ENCODE measurements at regions not wholly inside any gene's neighbourhood (a gene's known extent, or its start where the extent isn't known, plus 50 kb on each side); places are given as distances from the start of the nearest gene placed in this dataset.
"Not testable (repeated sequence)": the region's sequence is repeated elsewhere in the genome, so short reads cannot be mapped to it uniquely, and the experiment has no call there.

DNA sequence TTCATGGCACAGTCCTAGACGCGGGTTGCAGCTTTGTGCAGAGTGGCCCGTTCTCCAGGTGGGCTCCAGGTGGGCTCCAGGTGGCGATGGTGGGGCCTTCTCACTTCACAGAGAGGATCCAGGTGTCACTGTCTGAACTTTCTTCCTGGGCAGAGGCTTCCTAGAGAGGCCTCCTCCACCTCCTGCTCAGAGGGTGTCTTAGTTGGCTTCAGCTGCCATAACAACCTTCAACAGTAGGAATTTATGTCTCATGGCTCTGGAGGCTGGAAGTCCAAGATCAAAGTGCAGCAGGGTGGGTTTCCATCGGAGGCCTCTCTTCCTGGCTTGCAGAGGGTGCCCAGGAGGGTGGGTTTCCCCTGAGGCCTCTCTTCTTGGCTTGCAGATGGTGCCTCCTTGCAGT, 125.1 kb downstream of the GLRX3 start:
- DNase-seq: no peak

DNA sequence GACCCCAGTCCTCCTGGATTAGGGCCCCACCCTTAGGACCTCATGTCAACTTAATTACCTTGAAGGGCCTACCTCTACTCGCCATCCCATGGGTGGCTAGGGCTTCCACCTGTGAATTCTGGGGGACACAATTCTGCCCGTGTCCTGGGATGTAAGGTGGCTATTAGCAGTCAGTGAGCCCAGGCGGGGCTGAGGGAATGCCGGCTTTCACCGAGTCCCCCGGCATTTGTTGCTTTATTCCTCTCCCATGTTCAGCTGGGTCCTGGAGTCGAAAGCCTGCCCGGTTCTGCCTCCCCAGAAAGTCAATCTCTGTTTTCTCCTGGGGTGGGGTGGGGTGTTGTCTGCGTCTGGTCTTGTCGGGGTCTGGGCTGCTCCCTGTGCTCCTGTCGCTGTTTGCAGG, 125.6 kb downstream of the GLRX3 start:
- DNase-seq: no peak

DNA sequence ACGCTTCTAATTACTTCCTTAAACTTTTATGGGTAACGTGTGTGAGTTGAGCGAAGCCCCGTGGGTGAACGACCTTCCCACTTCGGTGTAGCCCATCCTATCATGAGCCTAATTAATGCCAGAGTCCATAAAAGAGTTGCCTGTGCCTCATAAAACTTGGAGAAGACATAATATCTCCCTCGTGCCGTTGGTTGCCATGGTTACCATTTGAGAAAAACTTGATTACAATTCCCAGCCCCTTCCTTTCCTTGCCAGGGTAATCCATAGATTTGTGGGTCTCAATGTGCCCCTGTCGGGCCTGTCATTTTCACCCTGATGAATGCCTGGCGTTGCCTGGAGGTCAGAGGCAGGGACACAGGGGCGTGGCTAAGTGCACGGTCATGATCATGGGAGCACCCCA, 127.1 kb downstream of the GLRX3 start:
- no peak for DNase-seq

DNA sequence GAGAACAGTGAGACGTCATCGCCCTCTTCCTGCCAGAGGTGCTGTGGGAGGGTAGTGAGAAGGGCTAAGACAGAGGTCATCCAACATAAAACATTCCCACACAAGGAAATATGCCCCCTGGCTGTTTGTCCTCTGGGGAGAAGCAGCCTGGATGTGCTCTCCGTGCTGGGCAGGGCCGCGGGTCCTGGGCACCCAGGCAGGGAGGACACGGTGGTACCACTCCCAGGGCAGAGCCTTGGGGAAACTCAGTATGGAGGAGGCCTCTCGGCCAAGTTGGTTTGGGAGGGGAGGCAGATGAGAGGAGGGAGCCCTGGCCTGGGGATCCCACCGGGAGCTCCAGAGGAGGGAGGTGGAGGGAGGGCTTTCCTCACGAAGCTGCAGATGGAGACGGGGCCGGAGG, 129.4 kb downstream of the GLRX3 start:
- no peak for DNase-seq

DNA sequence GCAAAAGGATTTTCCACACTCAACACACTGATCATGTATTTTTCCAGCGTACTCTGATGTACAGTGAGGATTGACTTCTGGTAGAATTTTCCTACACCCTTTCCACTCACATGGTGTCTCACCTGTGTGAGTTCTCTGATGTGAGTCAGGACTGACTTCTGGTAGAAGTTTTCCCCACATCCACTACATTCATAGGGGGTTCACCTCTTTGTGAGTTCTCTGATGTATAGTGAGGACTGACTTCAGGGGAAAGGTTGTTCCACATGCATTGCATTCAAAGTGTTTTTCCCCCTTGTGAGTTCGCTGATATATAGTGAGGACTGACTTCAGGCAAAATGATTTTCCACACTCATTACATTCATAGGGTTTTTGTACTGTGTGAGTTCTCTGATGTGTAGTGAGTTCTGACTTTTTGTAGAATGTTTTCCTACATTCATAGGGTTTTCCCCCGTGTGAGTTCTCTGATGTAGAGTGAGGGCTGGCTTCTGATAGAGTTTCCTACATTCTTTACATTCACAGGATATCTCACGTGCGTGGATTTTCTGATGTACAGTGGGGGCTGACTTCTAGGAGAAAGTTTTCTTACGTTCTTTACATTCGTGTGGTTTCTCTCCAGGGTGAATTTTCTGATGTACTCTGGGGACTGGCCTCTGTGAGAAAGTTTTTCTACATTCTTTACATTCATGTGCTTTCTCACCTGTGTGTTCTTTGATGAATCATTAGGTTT, 146.5 kb downstream of the GLRX3 start:
- DNase-seq: no peak

DNA sequence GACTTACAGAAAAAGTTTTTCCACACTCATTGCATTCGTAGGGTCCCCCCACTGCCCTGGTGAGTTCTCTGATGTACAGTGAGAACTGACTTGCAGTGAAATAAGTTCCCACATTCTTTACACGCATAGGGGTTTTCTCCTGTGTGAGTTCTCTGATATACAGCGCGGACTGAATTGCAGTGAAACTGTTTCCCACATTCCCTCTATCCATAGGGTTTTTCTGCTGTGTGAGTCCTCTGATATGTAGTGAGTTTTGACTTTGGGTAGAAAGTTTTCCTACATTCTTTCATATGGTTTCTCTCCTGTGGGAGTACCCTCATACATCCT, 147.0 kb downstream of the GLRX3 start:
- no peak for DNase-seq

DNA sequence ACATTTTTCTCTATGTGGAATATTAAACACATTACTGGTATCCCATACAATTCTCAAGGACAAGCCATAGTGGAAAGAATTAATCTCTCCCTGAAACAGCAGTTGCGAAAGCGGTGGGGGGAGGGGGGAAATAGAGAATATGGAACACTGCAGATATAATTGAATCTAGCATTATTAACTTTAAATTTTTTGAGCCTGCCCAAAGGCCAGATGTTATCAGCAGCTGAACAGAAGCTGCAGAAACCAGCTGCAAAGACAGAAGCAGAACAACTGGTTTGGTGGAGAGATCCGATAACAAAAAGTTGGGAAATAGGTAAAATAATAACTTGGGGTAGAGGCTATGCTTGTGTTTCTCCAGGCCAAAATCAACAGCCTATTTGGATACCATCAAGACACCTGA, 159.6 kb downstream of the GLRX3 start:
- not testable (repeated sequence) for DNase-seq

DNA sequence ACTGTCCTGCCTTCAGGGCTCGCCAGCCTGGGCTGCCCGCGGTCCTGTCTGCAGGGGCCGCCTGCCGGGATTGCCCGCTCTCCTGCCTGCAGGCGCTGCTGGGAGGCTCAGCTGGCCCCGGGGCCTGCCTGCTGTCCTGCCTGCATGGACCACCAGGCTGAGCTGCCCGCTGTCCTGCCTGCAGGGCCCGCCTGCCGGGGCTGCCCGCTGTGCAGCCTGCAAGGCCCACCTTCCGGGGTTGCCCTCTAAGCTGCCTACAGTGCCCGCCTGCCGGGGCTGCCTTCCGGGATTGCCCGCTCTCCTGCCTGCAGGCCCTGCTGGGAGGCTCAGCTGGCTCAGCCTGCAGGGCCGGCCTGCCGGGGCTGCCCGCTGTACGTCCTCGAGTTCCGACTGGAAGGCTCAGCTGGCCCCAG, 164.4 kb downstream of the GLRX3 start:
- no peak for DNase-seq

DNA sequence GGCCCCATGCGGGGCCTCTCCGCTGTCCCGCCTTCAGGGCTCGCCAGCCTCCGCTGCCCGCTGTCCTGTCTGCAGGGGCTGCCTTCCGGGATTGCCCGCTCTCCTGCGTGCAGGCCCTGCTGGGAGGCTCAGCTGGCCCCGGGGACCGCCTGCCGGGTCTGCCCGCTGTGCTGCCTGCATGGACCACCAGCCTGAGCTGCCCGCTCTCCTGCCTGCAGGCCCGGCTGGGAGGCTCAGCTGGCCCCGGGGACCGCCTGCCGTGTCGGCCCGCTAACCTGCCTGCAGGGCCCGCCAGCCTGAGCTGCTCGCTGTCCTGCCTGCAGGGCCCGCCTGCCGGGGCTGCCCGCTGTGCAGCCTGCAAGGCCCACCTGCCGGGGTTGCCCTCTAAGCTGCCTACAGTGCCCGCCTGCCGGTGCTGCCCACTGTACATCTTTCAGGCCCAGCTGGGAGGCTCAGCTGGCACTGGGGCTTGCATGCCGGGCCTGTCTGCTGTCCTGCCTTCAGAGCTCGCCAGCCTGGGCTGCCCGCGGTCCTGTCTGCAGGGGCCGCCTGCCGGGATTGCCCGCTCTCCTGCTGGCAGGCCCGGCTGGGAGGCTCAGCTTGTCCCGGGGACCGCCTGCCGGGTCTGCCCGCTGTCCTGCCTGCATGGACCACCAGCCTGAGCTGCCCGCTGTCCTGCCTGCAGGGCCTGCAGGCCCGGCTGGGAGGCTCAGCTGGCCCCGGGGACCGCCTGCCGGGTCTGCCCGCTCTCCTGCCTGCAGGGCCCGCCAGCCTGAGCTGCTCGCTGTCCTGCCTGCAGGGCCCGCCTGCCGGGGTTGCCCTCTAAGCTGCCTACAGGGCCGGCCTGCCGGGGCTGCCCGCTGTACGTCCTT, 165.1 kb downstream of the GLRX3 start:
- no peak for DNase-seq

DNA sequence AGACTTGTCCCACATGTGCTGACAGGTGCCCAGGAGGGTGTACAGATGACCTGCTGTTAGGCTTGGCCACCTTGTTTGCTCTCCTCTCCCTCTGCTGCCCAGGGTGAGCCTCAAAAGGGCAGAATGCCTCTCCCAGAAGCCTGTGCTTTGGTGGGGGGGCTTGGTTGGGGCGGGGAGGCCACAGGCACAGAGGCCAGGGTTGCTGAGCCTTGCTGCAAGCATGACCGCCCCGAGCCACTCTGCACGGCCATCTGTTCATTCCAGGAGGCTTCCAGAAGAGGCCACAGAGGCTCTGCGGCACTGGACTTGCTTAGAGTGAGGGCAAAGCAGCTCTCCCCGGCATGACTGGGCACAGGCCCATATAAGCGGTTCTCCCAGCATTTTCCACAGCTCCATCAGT, 190.8 kb downstream of the GLRX3 start:
- DNase-seq: no peak

DNA sequence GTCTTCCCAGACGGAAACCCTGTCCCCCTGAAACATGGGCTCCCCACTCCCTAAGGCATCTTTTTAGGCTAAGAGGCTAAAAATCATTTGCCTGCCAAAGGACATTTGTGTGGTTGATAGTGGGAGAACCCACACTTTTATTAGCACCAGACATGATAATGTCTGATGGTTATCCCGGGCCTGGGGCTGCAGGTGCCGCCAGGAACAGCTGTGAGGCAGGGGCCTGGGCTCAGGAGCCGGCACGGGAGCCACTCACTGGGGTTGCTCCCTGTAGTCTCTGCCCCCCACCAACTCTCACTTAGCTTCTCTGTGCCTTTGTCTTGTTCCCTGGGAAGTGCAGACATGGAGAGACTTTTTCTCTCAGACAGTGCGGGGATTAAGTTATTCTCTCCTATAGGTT, 193.6 kb downstream of the GLRX3 start:
- no peak for DNase-seq

DNA sequence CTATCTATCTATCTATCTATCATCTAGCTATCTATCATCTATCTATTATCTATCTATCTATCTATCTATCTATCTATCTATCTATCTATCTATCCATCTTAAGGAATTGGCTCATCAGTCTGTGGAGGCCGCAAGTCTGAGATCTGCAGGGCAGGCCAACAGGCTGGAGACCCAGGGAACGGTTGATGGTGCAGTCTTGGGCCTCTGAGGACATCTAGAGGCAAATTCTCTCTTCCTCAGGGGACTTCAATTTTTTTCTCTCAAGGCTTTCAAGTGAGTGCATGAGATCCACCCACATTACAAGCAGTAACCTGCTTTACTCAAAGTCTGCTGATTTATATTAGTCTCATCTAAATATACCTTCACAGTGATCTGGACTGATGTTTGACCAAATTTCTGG, 197.0 kb downstream of the GLRX3 start:
- no peak for DNase-seq

DNA sequence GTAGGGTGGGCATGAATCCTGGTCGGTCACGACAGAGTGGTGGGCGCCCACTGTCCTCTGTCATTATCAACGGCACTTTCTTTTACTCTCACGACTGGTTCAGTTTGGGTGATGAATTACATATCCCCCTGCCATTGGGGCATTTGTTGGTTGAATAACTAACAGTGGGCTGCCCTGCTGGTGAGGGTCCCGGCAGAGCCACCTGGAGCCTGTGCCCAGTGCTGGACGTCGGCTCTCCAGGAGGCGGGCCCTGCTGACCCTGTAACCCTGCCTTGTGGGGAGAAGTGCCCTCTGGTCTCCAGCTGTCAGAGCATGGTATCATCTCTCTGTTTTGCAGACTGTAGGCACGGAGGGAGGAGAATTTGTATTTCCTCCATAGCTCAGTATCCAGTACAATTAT, 199.1 kb downstream of the GLRX3 start:
- DNase-seq: no peak

DNA sequence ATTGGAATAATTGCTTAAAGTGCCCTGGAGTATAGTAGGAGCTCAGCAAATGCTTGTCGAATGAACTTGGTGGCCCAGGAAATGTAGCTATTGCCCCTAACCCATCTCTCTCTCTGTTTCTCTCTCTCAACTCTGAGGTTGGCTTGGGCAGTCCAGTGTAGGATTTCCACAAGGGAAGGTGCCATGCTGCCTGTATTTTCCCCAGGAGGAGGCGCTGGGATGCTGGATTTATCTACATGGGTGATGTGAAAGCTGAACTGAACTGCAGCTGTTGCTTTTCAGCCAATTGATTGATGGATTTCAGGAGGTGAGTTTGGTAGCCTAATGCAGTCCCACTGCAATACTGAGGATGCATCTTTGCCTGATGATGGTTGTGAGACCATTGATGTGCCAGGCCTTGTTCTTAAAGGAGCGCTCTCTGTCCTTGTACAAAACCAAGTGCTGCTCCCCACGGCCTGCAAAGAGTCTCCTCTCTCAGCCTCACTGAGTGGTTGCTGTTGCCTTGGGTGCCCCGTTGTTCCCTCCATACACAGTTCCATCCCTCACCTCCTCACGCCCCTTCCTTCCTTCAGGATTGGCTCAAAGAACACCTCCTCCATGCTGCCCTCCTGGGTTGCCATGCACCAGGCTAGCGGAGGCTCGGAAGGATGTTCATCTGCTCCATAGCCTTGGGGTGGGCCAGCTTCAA, 200.6 kb downstream of the GLRX3 start:
- DNase-seq: no peak

DNA sequence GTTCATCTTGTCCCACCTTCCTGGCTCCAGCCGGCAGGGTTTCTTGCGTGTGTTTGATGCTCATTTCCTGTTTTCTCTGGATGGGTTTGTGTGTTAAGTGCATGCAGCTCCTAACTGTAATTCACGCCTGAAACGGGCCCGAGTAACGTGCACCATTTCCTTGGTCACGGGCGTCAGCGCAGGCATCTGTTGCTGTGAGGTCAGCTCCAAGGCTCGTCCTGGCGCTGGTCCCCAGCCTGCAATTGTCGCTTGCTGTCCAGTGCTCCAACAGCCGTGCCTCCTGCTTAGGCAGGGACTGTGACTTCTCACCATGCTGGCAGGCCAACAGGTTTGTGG, 201.1 kb downstream of the GLRX3 start:
- DNase-seq: no peak

DNA sequence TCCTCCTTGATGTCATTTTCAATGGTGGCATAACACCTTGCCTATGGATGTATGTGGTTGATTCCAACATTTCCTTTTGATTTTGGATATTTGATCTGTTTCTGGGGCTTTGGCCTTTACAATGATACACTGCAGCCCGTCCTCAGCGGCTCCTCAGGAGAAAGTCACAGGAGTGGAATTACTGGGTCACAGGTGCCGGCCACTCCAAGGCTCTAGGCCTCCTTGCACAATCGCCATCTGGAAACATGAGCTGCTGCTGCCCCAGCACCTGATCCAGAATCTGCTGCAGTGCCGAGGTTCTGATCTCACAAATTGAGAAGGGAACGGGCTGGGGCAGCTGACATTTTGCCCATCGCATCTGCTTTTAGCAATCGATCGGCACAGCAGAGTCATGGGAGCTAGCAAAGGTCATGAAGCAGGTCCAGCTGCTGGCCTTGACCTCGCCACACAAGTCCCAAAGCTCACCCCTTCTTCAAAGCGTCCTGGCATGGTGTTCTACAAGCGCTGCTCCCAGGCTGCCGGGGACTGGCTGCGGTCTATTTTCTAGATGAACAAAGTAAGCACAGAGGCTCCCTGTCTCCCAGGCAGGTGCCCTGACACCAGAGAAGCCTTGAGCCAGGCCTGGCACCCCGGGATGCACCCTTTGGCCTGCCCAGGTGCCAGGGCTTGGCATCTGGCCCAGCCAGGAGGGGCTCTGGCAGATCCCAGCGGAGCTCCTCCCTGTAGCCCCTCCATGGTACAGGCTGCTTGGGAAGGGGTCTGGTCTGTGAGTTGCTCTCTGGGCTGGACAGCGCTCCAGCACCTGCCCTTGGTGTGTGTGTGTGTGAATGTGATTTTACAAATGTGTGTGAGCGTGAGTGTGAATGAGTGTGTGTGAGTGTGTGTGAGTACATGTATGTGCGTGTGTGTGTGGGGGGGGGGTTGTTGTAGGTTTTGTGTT, 201.8 kb downstream of the GLRX3 start:
- no peak for DNase-seq

DNA sequence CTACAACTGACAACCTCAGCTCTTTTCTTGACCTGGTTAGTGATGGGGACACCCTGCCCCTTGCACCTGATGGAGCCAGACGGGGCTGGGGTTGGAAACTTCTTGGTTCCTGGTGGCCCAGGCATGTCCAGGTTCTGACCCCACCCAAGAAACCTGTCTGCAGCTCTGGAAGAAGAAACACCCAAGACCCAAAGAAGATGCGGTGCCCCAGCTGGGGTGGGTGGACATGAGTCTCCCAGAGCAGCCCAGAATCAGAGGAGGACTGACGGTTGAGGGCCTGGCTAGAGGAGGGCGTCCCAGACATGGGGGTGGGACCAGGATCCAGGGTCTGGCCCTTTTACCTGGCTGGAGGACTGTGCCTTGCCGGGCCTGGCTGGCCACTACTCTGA, 202.4 kb downstream of the GLRX3 start:
- no peak for DNase-seq

DNA sequence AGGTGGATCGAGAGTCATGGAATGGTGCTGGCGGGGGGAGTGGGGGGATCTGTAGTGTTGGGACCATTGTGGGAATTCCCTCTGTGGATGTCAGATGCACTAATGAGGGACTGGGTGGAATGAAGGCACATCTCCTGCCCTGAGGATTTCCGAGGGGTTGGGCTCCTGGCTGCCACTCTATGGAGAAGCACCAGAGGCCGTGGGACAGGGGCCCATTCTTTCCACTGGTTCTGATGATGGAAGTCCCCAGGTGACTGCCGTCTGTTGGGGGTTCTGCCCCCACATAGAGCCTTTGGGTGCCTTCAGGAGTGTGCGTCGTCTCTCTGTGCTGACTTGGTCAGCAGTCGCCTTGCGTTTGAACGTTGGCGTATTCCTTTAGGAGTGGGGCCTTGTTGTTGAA, 202.9 kb downstream of the GLRX3 start:
- DNase-seq: no peak

DNA sequence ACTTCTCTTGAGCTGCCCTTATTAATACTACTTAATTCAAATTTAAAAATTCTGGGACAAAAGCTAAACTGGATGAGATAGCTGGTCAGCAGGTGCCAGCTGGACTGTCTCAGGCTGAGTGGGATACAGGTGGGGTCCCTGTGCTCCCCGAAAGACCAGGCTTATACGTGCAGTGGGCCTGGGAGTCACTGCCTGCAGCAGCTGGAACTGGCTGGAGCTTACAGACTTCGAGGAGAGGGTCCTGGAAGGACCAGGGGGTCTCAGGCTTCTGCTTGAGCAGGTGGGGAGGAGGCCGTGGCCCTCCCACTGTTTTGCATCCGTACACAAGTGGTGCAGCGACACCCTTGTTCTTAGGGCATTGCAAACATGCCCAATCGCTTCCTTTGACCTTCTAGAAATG, 203.7 kb downstream of the GLRX3 start:
- no peak for DNase-seq

DNA sequence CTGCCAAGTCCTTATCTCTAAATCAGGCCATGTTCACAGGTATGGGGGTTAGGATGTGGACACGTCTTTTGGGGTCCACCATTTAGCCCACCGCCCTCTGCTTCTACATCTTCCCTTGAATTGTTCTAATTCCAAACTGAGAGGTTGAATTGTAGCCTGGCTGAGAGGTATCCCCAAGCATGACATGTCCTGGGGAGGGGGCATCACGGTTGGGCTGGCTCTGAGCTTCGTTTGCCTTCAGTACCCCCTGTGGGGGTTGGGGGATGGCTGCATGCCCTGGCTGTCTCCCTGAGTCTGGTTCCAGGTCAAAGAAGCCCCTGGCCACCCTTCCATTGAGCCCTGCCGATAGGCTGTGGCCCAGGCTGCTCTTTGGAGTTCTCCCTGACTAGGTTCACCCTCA, 204.6 kb downstream of the GLRX3 start:
- DNase-seq: no peak

DNA sequence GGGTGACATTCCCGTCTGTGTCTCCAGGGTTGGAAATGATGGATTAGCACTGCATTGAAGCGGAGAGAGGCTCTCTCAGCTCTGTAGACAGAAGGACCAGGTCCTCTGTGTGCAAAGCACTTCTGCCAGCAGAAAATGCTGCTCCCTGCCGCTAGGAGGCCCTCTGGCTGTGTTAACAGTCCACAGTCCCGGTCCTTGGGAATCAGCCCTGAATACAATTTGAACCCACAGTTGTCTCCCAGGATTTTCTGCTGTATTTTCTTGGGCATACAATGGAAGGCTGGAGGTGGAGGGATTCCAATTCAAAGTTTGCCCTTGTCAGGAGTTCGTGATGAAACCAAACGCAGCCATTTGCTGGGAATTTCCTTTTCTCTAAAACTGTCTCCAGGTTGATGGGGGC, 205.2 kb downstream of the GLRX3 start:
- peak in 13 of 58 donors; percentile 2 to 29 (median 12) for DNase-seq

DNA sequence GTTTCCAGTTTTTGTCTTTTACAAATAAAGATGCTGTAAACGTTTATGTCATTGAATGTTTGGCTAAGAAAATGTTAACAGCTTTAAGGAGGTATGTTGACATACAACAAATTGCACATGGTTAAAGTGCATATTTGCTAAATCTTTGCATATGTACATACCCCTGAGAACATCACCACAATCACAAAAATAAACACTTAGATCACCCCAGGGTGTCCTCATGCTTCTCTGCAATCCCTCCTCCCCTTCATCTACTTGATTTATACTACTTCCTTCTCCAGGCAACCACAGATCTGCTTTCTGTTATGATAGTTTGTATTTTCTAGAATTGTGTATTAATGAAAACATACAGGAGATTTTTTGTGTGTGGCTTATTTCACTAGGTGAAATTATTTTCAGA, 209.5 kb downstream of the GLRX3 start:
- DNase-seq: no peak
